HG03060 (cell line): ENCODE measurements at regions not wholly inside any gene's neighbourhood (a gene's known extent, or its start where the extent isn't known, plus 50 kb on each side); places are given as distances from the start of the nearest gene placed in this dataset.
A peak's percentile ranks its signal among the peaks of the same experiment; 100 is the strongest.

Experiments used
- ATAC-seq: cut with Tn5 transposase; IDR thresholded peaks from one replicate; pipeline ENCODE4 v1.9.1; 2021; ENCODE audit warnings: low read depth, moderate number of reproducible peaks; ENCODE audit not compliant: unreplicated experiment

- no peak for ATAC-seq
Observed at GRCh38 chr2:235382601-235383000, 111.2 kb upstream of the AGAP1 start.

GRCh38 chr2:235383272-235383843, 110.5 kb upstream of the AGAP1 start:
- no peak for ATAC-seq

GRCh38 chr2:235384624-235385023, 109.2 kb upstream of the AGAP1 start:
- ATAC-seq: no peak

GRCh38 chr2:235389626-235390025, 104.2 kb upstream of the AGAP1 start:
- ATAC-seq: no peak

- peak; percentile 79 for ATAC-seq
Observed at GRCh38 chr2:235390108-235390815, 103.6 kb upstream of the AGAP1 start.

- ATAC-seq: peak; percentile 16
Observed at GRCh38 chr2:235390816-235391194, 103.0 kb upstream of the AGAP1 start.

GRCh38 chr2:235391921-235392615, 101.8 kb upstream of the AGAP1 start:
- ATAC-seq: no peak

- no peak for ATAC-seq
Observed at GRCh38 chr2:235394278-235394828, 99.5 kb upstream of the AGAP1 start.

- no peak for ATAC-seq
Observed at GRCh38 chr2:235396071-235396846, 97.6 kb upstream of the AGAP1 start.

GRCh38 chr2:235398321-235398720, 95.5 kb upstream of the AGAP1 start:
- ATAC-seq: no peak

GRCh38 chr2:235399895-235400294, 93.9 kb upstream of the AGAP1 start:
- no peak for ATAC-seq

- no peak for ATAC-seq
Observed at GRCh38 chr2:235402422-235402821, 91.4 kb upstream of the AGAP1 start.

GRCh38 chr2:235405612-235406361, 88.1 kb upstream of the AGAP1 start:
- no peak for ATAC-seq

GRCh38 chr2:235406430-235406829, 87.4 kb upstream of the AGAP1 start:
- ATAC-seq: no peak

- no peak for ATAC-seq
Observed at GRCh38 chr2:235411905-235412485, 81.8 kb upstream of the AGAP1 start.

GRCh38 chr2:235413064-235413463, 80.8 kb upstream of the AGAP1 start:
- no peak for ATAC-seq

- no peak for ATAC-seq
Observed at GRCh38 chr2:235414422-235414821, 79.4 kb upstream of the AGAP1 start.

- no peak for ATAC-seq
Observed at GRCh38 chr2:235416858-235417499, 76.9 kb upstream of the AGAP1 start.

GRCh38 chr2:235418918-235419317, 74.9 kb upstream of the AGAP1 start:
- ATAC-seq: no peak
